Gastrocnemius medialis (tissue), 4 donors: ENCODE measurements at regions not wholly inside any gene's neighbourhood (a gene's known extent, or its start where the extent isn't known, plus 50 kb on each side); places are given as distances from the start of the nearest gene placed in this dataset.

Source experiments
- ATAC-seq, 2 donors: fragments of 150-250 bp; one replicate each; pipeline ENCODE4 v1.9.1; 2016
- DNase-seq, 2 donors: peaks; one replicate each; pipeline ENCODE4 v3.0.0-alpha.2; 2019
- H3K27ac ChIP-seq, 4 donors: fragments of 200-600 bp; sonication (generic); 1 replicate in 1 of 4; 2 replicates in 3 of 4; pipeline ENCODE4 v1.5.1; 2016 to 2018; ENCODE audit warnings: mild to moderate bottlenecking in 2 of 4, moderate library complexity in 1 of 4
- H3K27me3 ChIP-seq, 3 donors: fragments of 200-600 bp; sonication (generic) in 2 of 3; 1 replicate in 1 of 3; 2 replicates in 2 of 3; pipeline versions ENCODE4 v1.5.1 to v1.6.0; 2016 to 2019; ENCODE audit warnings: mild to moderate bottlenecking in 1 of 3, moderate library complexity in 1 of 3
- H3K36me3 ChIP-seq, 2 donors: fragments of 200-600 bp; sonication (generic) in 1 of 2; one replicate each; pipeline ENCODE4 v1.5.1; 2017 to 2018
- H3K4me1 ChIP-seq, 2 donors: fragments of 200-600 bp; sonication (generic) in 1 of 2; one replicate each; pipeline ENCODE4 v1.5.1; 2016 to 2017; ENCODE audit warnings: mild to moderate bottlenecking in 2 of 2
- H3K4me3 ChIP-seq, 4 donors: fragments of 200-600 bp; sonication (generic) in 3 of 4; 1 replicate in 1 of 4; 2 replicates in 3 of 4; pipeline ENCODE4 v1.5.1; 2016 to 2019; ENCODE audit warnings: mild to moderate bottlenecking in 2 of 4
- H3K9me3 ChIP-seq, 3 donors: fragments of 200-600 bp; sonication (generic) in 2 of 3; 1 replicate in 1 of 3; 2 replicates in 2 of 3; pipeline ENCODE4 v1.5.1; 2016 to 2019
- POLR2A ChIP-seq, 2 donors: fragments of 450-650 bp; IDR thresholded peaks; one replicate each; pipeline ENCODE4 v1.6.1; 2017; ENCODE audit warnings: antibody characterized with exemption in 2 of 2, mild to moderate bottlenecking in 2 of 2, moderate library complexity in 2 of 2
- in situ Hi-C, 4 donors: fragments of 200-750 bp; cut with MboI; loops; one replicate each; pipeline versions ENCODE4 v1.15.0 to v1.8.0; 2017; ENCODE audit warnings: low sequenced_read_pairs in 4 of 4
- intact Hi-C: fragments of 100-400 bp; cut with DNase I; formaldehyde crosslinking; loops from one replicate; pipeline ENCODE4 v1.15.1; 2023; ENCODE audit warnings: low total_unique reads
- TF ChIP-seq, protein P1 (sequence below), 5 experiments: fragments of 450-650 bp in 3 of 5; fragments of 200-600 bp in 2 of 5; sonication (generic) in 2 of 5; IDR thresholded peaks in 4 of 5; conservative IDR thresholded peaks in 1 of 5; 1 replicate in 4 of 5; 2 replicates in 1 of 5; pipeline ENCODE4 v1.5.1; 2016 to 2019; ENCODE audit warnings: antibody characterized with exemption in 5 of 5, mild to moderate bottlenecking in 3 of 5, moderate library complexity in 3 of 5

DNA sequence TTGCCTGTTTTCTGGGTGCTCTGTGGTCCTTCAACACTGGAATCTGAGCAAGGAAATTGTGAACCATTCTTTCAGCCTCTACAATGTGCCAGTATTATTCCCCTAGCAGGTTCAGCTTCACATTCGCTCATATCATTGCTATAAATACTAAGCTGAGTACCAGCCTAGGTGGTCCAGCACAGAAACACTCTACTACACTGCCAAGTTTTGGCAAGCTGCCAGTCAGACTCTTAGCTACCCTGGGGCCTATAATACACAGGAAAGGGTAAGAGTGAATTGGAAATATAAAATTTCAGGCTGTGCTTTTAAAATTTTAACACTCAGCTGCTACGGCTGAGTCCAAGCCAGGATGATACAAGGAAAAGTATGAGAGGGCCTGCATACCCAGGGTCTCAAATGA lies 49.9 kb upstream of the PPP1R3A start:
- DNase-seq (no peak), ATAC-seq (no peak)
- no peak for TF ChIP-seq POLR2A (IDR thresholded peaks at IDR 0.05)
- TF ChIP-seq, protein P1, sequence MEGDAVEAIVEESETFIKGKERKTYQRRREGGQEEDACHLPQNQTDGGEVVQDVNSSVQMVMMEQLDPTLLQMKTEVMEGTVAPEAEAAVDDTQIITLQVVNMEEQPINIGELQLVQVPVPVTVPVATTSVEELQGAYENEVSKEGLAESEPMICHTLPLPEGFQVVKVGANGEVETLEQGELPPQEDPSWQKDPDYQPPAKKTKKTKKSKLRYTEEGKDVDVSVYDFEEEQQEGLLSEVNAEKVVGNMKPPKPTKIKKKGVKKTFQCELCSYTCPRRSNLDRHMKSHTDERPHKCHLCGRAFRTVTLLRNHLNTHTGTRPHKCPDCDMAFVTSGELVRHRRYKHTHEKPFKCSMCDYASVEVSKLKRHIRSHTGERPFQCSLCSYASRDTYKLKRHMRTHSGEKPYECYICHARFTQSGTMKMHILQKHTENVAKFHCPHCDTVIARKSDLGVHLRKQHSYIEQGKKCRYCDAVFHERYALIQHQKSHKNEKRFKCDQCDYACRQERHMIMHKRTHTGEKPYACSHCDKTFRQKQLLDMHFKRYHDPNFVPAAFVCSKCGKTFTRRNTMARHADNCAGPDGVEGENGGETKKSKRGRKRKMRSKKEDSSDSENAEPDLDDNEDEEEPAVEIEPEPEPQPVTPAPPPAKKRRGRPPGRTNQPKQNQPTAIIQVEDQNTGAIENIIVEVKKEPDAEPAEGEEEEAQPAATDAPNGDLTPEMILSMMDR (IDR thresholded peaks at IDR 0.05 in 4 of 5, conservative IDR thresholded peaks at IDR 0.05 in 1 of 5): no peak
- Histone ChIP-seq H3K4me3 (no peak overlapping the region), H3K27ac (no peak overlapping the region), H3K9me3 (no peaks in the 10 kb centered on the region), H3K36me3 (no peaks in the 10 kb centered on the region), H3K27me3 (no peaks in the 10 kb centered on the region), H3K4me1 (no peaks in the 10 kb centered on the region)
- in situ Hi-C loops (no loop called here), intact Hi-C loops (no loop called here)
